NOMO-1 treated with DMSO at 0.1 percent for 48 hours (cell line): ENCODE measurements at regions not wholly inside any gene's neighbourhood (a gene's known extent, or its start where the extent isn't known, plus 50 kb on each side); places are given as distances from the start of the nearest gene placed in this dataset.
"Not testable (repeated sequence)": the region's sequence is repeated elsewhere in the genome, so short reads cannot be mapped to it uniquely, and the experiment has no call there.

Experiments
- DNase-seq: peaks from one replicate; lab custom pipeline; 2025; ENCODE audit not compliant: unreplicated experiment; lab: John Stamatoyannopoulos, UW

GRCh38 chr22:35178446-35178845, 78.8 kb upstream of the HMGXB4 start:
- no peak for DNase-seq

DNA sequence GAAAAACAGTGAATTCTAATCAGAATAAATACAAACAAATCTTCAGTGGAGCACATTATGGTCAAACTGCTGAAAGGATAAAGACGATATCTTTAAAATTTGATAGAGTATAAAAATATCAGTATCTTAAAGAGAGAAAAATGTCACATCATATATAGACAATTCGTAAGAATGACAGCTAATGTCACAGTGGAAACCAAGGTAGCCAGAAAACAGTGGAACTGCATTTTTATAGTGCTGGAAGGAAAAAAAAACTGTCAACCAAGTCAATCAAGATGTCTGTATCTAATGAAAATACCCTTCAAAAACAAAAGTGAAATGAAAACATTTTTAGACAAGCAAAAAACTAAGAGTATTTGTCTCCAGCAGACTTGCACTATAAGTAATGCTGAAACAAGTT, 73.4 kb upstream of the HMGXB4 start:
- DNase-seq = no peak

DNA sequence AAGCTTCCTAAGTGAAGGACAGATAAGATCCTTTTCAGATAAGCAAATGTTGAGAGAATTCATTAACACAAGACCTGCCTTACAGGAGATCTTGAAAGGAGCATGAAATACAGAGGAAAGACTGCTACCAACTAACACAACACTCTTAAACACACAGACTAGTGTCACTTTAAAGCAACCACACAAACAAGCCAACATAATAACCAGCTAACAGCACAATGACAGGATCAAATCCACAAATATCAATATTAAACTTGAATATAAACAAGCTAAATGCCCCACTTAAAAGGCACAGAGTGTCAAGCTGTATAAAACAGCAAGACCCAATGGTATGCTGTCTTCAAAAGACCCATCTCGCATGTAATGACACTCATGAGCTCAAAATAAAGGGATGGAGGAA, 70.8 kb upstream of the HMGXB4 start:
- no peak for DNase-seq

DNA sequence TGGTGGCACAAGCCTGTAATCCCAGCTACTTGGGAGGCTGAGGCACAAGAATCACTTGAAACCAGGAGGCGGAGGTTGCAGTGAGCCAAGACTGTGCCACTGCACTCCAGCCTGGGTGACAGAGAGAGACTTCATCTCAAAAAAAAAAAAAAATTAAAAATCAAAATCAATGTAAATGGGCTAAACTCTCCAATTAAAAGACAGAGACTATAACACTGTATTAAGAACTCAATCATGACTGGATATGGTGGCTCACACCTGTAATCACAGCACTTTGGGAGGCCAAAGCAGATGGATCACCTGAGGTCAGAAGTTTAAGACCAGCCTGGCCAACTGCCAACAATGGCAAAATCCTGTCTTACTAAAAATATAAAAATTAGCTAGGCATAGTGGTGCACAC, 68.4 kb upstream of the HMGXB4 start:
- DNase-seq = not testable (repeated sequence)

DNA sequence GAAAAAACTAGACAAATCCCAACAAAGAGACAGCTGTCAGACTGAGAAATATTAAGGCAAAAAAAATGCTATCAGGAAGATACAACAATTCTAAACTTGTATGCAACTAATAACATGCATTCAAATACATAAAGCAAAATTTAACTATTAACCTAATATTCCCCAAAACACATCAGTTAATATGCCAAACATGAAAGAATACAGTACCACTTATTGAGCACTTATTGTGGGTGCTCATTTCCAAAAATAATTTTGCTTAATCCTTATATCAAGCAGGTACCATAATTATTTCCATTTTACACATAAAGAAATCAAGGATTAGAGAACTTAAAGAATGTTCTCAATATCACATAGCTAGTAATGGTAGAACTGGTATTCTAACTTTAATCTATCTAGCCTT, 67.7 kb upstream of the HMGXB4 start:
- no peak for DNase-seq

- no peak for DNase-seq
Measured at GRCh38 chr22:35191412-35191811, 65.9 kb upstream of the HMGXB4 start.

DNA sequence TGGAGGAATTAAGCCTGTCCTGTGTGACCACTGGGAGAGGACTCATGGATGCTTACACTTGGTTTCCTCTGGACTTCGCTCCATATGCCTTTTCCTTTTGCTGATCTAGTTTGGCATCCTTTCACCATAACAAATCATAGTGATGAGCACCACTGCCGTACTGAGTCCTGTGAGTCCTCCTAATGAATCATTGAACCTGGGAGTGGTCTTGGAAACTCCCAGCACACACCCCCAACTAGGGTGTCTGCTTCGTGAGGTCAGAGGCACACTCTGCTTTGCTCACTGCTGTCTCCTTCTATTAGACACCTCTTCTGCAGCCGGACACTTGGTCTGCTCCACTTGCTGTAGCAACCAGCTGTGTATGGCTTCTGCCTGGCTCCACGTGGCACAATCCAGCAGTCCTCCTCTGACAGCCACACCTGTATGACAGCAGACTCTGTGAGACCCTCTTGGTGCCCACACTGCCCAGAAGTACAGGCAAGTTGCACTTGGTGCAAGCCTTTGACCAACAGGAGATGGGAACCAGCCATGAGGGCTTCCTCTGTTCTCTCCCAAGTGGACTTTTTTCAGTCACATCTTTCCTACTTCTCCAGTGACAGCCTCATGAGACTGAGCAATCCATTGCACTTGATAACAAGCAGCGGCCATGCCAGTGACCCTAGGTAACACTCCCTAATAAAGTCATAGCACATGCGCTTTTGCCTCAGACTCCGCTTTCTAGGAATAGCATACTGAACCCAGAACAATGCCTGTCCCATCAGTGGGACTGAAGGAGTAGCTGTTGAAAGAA, 65.0 kb upstream of the HMGXB4 start:
- DNase-seq = no peak

GRCh38 chr22:35195226-35195625, 62.1 kb upstream of the HMGXB4 start:
- no peak for DNase-seq

DNA sequence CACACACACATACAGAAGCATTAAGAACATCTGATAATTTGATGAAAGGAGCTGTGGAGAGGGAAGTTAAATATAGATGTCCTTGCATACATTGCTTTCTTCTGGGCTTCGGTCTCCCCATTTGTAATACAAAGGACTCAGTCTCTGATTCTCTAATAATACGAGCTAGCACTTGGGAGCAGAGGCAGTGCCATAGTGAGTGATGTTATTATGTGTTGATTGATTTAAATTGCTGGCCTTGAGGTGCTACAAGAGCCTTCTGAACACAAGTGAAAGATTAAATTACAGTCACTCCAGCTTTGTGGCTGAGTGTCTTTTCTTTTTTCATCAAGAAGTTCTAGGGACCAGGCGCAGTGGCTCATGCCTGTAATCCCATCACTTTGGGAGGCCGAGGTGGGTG, 61.5 kb upstream of the HMGXB4 start:
- DNase-seq = no peak

- no peak for DNase-seq
Measured at GRCh38 chr22:35197071-35197470, 60.2 kb upstream of the HMGXB4 start.

DNA sequence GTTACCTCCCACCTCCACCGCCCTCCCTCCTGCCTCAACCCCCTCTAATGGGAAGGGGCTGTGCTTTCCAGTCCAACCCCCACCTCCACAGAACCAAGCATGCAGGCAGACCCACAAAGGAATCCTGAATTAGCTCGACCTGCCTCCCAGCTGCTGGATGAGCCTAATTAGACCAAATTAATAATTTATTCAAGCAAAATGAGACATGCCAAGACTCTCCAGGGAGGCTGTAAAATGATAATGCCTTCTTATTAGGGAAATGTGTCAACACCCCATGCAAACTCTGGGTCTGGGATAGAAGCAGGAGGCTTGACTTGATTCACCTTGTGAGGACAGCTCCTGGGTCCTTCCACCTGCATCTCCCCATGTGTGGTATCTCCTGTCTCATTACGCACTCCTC, 59.4 kb upstream of the HMGXB4 start:
- DNase-seq = no peak

GRCh38 chr22:35198738-35199137, 58.6 kb upstream of the HMGXB4 start:
- DNase-seq = no peak

DNA sequence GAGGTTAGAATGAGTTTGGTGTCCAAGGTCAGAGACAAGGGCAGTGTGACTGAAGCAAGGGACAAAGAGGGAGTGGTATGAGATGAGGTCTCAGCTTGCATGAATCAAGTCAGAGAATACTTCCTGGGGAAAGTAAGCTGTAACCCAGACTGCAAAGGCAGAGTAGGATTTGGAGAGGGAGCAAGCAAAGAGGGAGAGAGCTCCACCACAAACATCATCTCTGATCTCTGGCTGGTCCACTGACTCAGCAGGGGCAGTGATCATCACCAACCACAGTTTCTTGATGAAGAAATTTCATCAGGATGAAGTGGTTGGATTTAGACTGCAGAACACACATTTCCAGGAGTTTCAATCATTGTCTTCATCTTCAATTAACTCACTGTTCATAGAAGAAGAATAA, 54.9 kb upstream of the HMGXB4 start:
- no peak for DNase-seq

DNA sequence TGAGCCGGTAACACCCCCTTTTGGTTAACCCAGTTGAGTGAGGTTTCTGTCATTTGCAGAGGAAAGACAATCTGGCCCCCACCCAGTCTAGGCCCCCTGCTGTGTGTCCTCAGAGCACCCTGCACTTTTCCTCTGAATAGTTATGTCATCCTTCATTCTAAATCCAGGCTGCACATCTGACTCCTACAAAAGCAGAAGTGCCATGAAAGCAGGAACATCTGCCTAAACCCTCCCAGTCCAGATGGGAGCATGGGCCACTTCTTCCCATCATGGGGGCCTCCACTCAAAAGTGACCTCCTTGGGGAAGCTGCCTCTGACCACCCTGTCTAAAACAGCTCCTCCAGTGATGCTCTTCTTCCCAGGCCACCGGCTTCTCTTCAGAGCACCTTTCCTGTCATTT, 53.7 kb upstream of the HMGXB4 start:
- no peak for DNase-seq

- DNase-seq = no peak
Measured at GRCh38 chr22:35204807-35205775, 52.2 kb upstream of the HMGXB4 start.

- no peak for DNase-seq
Measured at GRCh38 chr22:35205961-35206360, 51.3 kb upstream of the HMGXB4 start.

GRCh38 chr22:35206889-35207288, 50.4 kb upstream of the HMGXB4 start:
- DNase-seq = no peak
